HepG2 (cell line): ENCODE measurements at regions not wholly inside any gene's neighbourhood (a gene's known extent, or its start where the extent isn't known, plus 50 kb on each side); places are given as distances from the start of the nearest gene placed in this dataset.

Source experiments
- ATAC-seq: fragments of 200-7000 bp; cut with Tn5 transposase; 3 replicates; pipeline ENCODE4 v1.9.1; 2020; ENCODE audit warnings: mild to moderate bottlenecking, moderate library complexity
- BruUV-seq: library from RNA; stranded (reverse); fragments of 400-500 nt; replicated peaks from 2 replicates; lab custom pipeline; 2021; lab: Mats Ljungman, UMichigan
- CTCF ChIA-PET: fragments of 300-600 bp; formaldehyde crosslinking; extraction: SDS; loops from one replicate; lab custom pipeline; 2021; ENCODE audit warnings: low total read pairs, inconsistent platforms, low intra/inter-chr PET ratio; lab: Yijun Ruan, JAX
- POLR2A ChIA-PET: fragments of 350-600 bp; sonication (Branson Sonifier 250); formaldehyde crosslinking; loops from one replicate; lab custom pipeline; 2020; ENCODE audit warnings: antibody characterized with exemption, inconsistent platforms; lab: Yijun Ruan, JAX
- DNase-seq: peaks from one replicate; pipeline ENCODE4 v3.0.0-alpha.2; 2015; ENCODE audit warnings: low spot score
- FAIRE-seq: peaks from 3 replicates; lab custom pipeline; 2011; peaks lifted over from hg19 to GRCh38; lab: Jason Lieb, UNC
- H2AFZ ChIP-seq: one replicate; pipeline ENCODE4 v1.6.1; 2011; ENCODE audit warnings: low read length, inconsistent platforms
- H3K27ac ChIP-seq: fragments of 300-600 bp; 3 replicates; pipeline ENCODE4 v1.8.0; 2011; ENCODE audit warnings: mixed run types, mild to moderate bottlenecking, mixed read lengths, low read length, inconsistent platforms; ENCODE audit not compliant: insufficient read depth; ENCODE audit errors: extremely low read length
- H3K27me3 ChIP-seq, 2 experiments: fragments of 200-600 bp in 1 of 2; 2 replicates in 1 of 2; 3 replicates in 1 of 2; pipeline versions ENCODE4 v1.6.0 to v1.8.0; 2011; ENCODE audit warnings: low read length in 2 of 2, mild to moderate bottlenecking in 2 of 2, moderate library complexity in 2 of 2, inconsistent platforms in 1 of 2; ENCODE audit not compliant: insufficient read depth in 2 of 2, control insufficient read depth in 1 of 2
- H3K36me3 ChIP-seq, 2 experiments: fragments of 200-600 bp in 1 of 2; replicated peaks in 1 of 2; 2 replicates in 1 of 2; 3 replicates in 1 of 2; pipeline versions ENCODE4 v1.5.1 to v1.8.0; 2011; ENCODE audit warnings: low read length in 2 of 2, inconsistent platforms in 1 of 2; ENCODE audit not compliant: insufficient read depth in 2 of 2, control insufficient read depth in 1 of 2
- H3K4me1 ChIP-seq: 2 replicates; pipeline ENCODE4 v1.5.1; 2012; ENCODE audit warnings: low read length, inconsistent platforms; ENCODE audit not compliant: insufficient read depth
- H3K4me2 ChIP-seq: 2 replicates; pipeline ENCODE4 v1.6.0; 2011; ENCODE audit warnings: low read depth, low read length, inconsistent platforms
- H3K4me3 ChIP-seq, 3 experiments: fragments of 200-600 bp in 1 of 3; sonication (generic), shearing (Covaris generic) in 1 of 3; replicated peaks in 1 of 3; 2 replicates each; pipeline ENCODE4 v1.5.1; 2011 to 2016; ENCODE audit warnings: low read length in 3 of 3, inconsistent platforms in 2 of 3, low read depth in 2 of 3, mild to moderate bottlenecking in 2 of 3, control low read depth in 1 of 3, mixed read lengths in 1 of 3; ENCODE audit not compliant: insufficient read depth in 1 of 3
- H3K79me2 ChIP-seq: one replicate; pipeline ENCODE4 v1.6.1; 2011; ENCODE audit warnings: low read length, inconsistent platforms; ENCODE audit not compliant: insufficient read depth
- H3K9ac ChIP-seq: 2 replicates; pipeline ENCODE4 v1.6.0; 2011; ENCODE audit warnings: mild to moderate bottlenecking, low read depth, low read length, inconsistent platforms; ENCODE audit not compliant: insufficient read depth
- H3K9me3 ChIP-seq: 2 replicates; pipeline ENCODE4 v1.5.1; 2012; ENCODE audit warnings: mild to moderate bottlenecking, low read length
- H4K20me1 ChIP-seq: 2 replicates; pipeline ENCODE4 v1.6.0; 2011; ENCODE audit warnings: inconsistent platforms, mild to moderate bottlenecking, low read length, moderate library complexity; ENCODE audit not compliant: insufficient read depth
- KDM2A ChIP-seq: sonication (generic); formaldehyde crosslinking; IDR thresholded peaks from 2 replicates; pipeline ENCODE4 v1.4.0; 2020; ENCODE audit warnings: low read depth, missing genetic modification reagents, borderline replicate concordance
- MXI1 ChIP-seq: IDR thresholded peaks from 3 replicates; pipeline ENCODE4 v1.6.1; 2012; ENCODE audit warnings: low read depth, low read length, inconsistent platforms, borderline replicate concordance
- POLR2AphosphoS5 ChIP-seq: IDR thresholded peaks from 2 replicates; pipeline ENCODE4 v1.6.1; 2012; ENCODE audit warnings: low read depth, low read length
- SP2 ChIP-seq: sonication (generic); formaldehyde crosslinking; IDR thresholded peaks from 2 replicates; pipeline ENCODE4 v1.5.1; 2020; ENCODE audit warnings: mild to moderate bottlenecking, missing genetic modification reagents
- ZNF143 ChIP-seq: sonication (generic); formaldehyde crosslinking; IDR thresholded peaks from 2 replicates; pipeline ENCODE4 v1.4.0; 2020; ENCODE audit warnings: missing genetic modification reagents
- ZNF24 ChIP-seq: fragments of 450-650 bp; IDR thresholded peaks from 2 replicates; pipeline ENCODE4 v1.6.1; 2017; ENCODE audit warnings: antibody characterized with exemption, mild to moderate bottlenecking
- WGBS: methylation state at CpG from one replicate; pipeline ENCODE4 v1.1.6; 2017; ENCODE audit warnings: low lambda C conversion rate; 5-methylcytosine and 5-hydroxymethylcytosine counted together
- in situ Hi-C: cut with HindIII; loops from 2 replicates; pipeline ENCODE4 v1.10.0; 2017; ENCODE audit warnings: low pct_unique_long_range_greater_than_20kb; ENCODE audit not compliant: extremely low pct_ligation_motif_present
- intact Hi-C: fragments of 100-400 bp; cut with micrococcal nuclease; formaldehyde crosslinking; loops from one replicate; pipeline ENCODE4 v1.10.0; 2022; ENCODE audit not compliant: unreplicated experiment
- TF ChIP-seq, protein P1 (sequence below): sonication (generic); formaldehyde crosslinking; IDR thresholded peaks from 2 replicates; pipeline ENCODE4 v1.4.0; 2020; ENCODE audit warnings: missing genetic modification reagents, borderline replicate concordance
- TF ChIP-seq, protein P2 (sequence below): sonication (generic); formaldehyde crosslinking; IDR thresholded peaks from 2 replicates; pipeline ENCODE4 v1.5.0; 2020; ENCODE audit warnings: missing genetic modification reagents, mild to moderate bottlenecking, borderline replicate concordance
- TF ChIP-seq, protein P3 (sequence below): sonication (generic); formaldehyde crosslinking; IDR thresholded peaks from 2 replicates; pipeline ENCODE4 v1.8.0; 2022; ENCODE audit warnings: mild to moderate bottlenecking, missing genetic modification reagents, borderline replicate concordance
- TF ChIP-seq, protein P4 (sequence below): sonication (generic); formaldehyde crosslinking; conservative IDR thresholded peaks from 2 replicates; pipeline ENCODE4 v1.8.0; 2022; ENCODE audit warnings: mild to moderate bottlenecking, moderate library complexity, missing genetic modification reagents

DNA sequence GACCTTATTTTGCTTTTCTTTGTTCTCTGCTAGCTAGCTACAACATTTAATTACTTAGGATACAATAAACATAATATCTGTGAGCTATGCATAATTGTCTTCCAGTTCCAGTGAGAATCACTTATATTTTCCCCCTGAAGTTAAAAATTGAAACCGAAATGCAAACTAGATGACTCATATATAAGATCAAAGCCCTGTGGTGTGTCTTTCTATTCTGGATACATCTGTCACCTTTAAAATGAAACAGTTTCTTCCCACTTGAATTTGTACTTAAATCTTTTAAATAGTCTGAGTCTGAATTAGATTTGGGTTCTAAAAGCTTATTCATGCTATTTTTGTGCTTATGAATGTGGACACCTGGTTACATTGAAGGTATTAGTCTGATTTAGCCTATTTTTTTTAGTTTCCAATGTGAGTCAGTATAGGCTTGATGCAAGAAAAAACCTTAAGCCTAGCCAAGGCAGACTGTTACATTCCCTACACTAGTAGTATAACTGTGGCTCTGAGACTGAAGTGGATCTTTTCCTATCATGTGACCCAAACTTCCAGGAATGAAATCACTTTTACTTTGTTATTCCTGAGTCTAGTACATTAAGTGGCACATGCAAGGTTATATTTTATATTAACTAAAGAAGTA is 703.5 kb upstream of the RGMB start:
- H3K9ac ChIP-seq = no peak overlapping the region
- no peak overlapping the region for H3K27ac ChIP-seq
- intact Hi-C loops = no loop called here
- ChIA-PET POLR2A (no interaction called here), CTCF (no interaction called here)
- H3K9me3 ChIP-seq = no peaks in the 10 kb centered on the region
- 0% methylated on average over 1 of the region's 1 CpG for WGBS
- BruUV-seq = no TSS peak
- no peaks in the 10 kb centered on the region for H3K27me3 ChIP-seq
- H3K36me3 ChIP-seq = no peaks in the 10 kb centered on the region
- no peak overlapping the region for H3K4me3 ChIP-seq
- H3K79me2 ChIP-seq = no peaks in the 10 kb centered on the region
- H2AFZ ChIP-seq = no peak overlapping the region
- no peak overlapping the region for H3K4me2 ChIP-seq
- TF ChIP-seq ZNF143 = no peak
- TF ChIP-seq SP2 (CRISPR knock-in tag) = no peak
- TF ChIP-seq, protein P1, sequence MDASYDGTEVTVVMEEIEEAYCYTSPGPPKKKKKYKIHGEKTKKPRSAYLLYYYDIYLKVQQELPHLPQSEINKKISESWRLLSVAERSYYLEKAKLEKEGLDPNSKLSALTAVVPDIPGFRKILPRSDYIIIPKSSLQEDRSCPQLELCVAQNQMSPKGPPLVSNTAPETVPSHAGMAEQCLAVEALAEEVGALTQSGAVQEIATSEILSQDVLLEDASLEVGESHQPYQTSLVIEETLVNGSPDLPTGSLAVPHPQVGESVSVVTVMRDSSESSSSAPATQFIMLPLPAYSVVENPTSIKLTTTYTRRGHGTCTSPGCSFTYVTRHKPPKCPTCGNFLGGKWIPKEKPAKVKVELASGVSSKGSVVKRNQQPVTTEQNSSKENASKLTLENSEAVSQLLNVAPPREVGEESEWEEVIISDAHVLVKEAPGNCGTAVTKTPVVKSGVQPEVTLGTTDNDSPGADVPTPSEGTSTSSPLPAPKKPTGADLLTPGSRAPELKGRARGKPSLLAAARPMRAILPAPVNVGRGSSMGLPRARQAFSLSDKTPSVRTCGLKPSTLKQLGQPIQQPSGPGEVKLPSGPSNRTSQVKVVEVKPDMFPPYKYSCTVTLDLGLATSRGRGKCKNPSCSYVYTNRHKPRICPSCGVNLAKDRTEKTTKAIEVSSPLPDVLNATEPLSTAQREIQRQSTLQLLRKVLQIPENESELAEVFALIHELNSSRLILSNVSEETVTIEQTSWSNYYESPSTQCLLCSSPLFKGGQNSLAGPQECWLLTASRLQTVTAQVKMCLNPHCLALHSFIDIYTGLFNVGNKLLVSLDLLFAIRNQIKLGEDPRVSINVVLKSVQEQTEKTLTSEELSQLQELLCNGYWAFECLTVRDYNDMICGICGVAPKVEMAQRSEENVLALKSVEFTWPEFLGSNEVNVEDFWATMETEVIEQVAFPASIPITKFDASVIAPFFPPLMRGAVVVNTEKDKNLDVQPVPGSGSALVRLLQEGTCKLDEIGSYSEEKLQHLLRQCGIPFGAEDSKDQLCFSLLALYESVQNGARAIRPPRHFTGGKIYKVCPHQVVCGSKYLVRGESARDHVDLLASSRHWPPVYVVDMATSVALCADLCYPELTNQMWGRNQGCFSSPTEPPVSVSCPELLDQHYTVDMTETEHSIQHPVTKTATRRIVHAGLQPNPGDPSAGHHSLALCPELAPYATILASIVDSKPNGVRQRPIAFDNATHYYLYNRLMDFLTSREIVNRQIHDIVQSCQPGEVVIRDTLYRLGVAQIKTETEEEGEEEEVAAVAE (CRISPR knock-in tag) = no peak
- TF ChIP-seq ZNF24 = no peak
- no peak for TF ChIP-seq MXI1
- TF ChIP-seq KDM2A (CRISPR knock-in tag) = no peak
- TF ChIP-seq, protein P2, sequence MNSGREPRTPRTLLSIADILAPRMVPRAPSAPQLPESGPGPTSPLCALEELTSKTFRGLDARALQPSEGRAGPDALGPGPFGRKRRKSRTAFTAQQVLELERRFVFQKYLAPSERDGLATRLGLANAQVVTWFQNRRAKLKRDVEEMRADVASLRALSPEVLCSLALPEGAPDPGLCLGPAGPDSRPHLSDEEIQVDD (CRISPR knock-in tag) = no peak
- TF ChIP-seq, protein P3, sequence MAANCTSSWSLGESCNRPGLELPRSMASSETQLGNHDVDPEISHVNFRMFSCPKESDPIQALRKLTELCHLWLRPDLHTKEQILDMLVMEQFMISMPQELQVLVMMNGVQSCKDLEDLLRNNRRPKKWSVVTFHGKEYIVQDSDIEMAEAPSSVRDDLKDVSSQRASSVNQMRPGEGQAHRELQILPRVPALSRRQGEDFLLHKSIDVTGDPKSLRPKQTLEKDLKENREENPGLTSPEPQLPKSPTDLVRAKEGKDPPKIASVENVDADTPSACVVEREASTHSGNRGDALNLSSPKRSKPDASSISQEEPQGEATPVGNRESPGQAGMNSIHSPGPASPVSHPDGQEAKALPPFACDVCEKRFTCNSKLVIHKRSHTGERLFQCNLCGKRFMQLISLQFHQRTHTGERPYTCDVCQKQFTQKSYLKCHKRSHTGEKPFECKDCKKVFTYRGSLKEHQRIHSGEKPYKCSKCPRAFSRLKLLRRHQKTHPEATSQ (CRISPR knock-in tag) = no peak
- TF ChIP-seq, protein P4, sequence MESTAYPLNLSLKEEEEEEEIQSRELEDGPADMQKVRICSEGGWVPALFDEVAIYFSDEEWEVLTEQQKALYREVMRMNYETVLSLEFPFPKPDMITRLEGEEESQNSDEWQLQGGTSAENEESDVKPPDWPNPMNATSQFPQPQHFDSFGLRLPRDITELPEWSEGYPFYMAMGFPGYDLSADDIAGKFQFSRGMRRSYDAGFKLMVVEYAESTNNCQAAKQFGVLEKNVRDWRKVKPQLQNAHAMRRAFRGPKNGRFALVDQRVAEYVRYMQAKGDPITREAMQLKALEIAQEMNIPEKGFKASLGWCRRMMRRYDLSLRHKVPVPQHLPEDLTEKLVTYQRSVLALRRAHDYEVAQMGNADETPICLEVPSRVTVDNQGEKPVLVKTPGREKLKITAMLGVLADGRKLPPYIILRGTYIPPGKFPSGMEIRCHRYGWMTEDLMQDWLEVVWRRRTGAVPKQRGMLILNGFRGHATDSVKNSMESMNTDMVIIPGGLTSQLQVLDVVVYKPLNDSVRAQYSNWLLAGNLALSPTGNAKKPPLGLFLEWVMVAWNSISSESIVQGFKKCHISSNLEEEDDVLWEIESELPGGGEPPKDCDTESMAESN (CRISPR knock-in tag) = no peak
- TF ChIP-seq POLR2AphosphoS5 = no peak
- ATAC-seq (no peak), DNase-seq (no peak), FAIRE-seq (no peak)
- H4K20me1 ChIP-seq = no peaks in the 10 kb centered on the region
- in situ Hi-C loops = no loop called here
- no peaks in the 10 kb centered on the region for H3K4me1 ChIP-seq
